T47D (cell line): ENCODE measurements at regions not wholly inside any gene's neighbourhood (a gene's known extent, or its start where the extent isn't known, plus 50 kb on each side); places are given as distances from the start of the nearest gene placed in this dataset.

Experiments
- DNase-seq, 2 experiments: peaks; one replicate each; pipeline versions ENCODE4 v3.0.0 to v3.0.0-alpha.2; 2011 to 2012; ENCODE audit warnings: low read depth in 1 of 2, low spot score in 1 of 2
- JUND ChIP-seq: IDR thresholded peaks from 2 replicates; pipeline ENCODE4 v1.6.1; 2012; ENCODE audit warnings: low read depth
- in situ Hi-C: cut with HindIII; loops from 2 replicates; pipeline ENCODE4 v1.10.0; 2016; ENCODE audit warnings: low sequenced_read_pairs, low pct_unique_long_range_greater_than_20kb

GRCh38 chr4:108405586-108405985, 214.8 kb upstream of the RPL34 start:
- DNase-seq, result no peak
- TF ChIP-seq JUND, result no peak
- in situ Hi-C loops, result no loop called here

GRCh38 chr4:108400309-108400708, 220.1 kb upstream of the RPL34 start:
- TF ChIP-seq JUND, result no peak
- in situ Hi-C loops, result no loop called here
- DNase-seq, result no peak

DNA sequence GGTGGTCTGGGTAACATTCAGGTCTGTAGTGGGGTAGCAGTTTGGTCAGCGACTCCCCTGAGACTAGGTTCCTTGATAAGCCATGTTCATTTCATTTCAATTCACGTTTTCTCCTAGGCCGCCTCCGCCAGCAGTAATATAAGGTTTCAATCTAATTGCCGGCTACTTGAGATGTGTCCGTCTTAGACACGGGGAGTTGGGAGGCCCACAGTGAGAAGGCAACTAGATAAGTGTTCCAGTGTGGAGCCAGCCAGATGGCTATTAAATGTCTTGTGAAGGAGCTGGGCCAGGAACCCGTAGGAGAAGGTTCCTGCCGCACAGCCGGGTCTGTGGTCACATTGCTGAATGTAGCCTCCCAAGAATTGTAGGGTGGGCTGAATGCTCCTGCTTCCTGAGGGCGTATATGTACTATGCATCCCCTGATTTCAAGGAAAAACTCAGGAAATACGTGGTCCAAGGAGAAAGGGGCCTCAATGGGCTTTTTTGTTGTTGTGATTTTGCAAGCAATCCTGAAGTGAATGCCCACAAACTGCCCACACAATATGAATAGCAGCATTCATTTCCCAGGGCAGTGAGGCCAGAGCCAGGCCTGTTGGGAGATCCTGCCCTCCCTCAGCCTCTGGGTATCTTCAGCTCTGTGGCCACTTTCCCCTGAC, 220.6 kb upstream of the RPL34 start:
- in situ Hi-C loops, result no loop called here
- TF ChIP-seq JUND, result no peak
- DNase-seq, result no peak

DNA sequence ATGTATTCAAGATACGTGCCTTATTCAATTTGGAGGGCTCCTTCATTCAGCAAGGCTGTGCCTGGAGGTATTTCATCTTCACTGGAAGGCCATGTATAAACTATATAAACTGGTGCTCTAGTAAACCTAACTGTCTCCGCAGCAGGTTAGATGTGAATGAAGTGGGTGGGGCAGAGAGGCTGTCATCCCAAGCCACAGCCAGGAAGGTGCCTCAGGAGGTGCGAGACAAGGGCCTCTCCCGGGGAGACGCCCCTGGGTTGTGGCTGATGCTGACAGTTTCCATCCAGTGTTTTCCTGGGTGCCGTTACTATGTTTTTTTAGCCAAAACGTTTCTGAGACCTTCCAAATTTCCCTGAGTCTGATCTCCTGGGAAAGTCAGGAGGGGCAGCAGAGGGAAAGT, 221.5 kb upstream of the RPL34 start:
- in situ Hi-C loops, result no loop called here

GRCh38 chr4:108398316-108398715, 222.1 kb upstream of the RPL34 start:
- in situ Hi-C loops, result no loop called here
- DNase-seq, result no peak
- no peak for TF ChIP-seq JUND

More for the DNA sequence above, 221.5 kb upstream of the RPL34 start:
- DNase-seq, result no peak
- TF ChIP-seq JUND, result no peak

GRCh38 chr4:108397850-108398249, 222.5 kb upstream of the RPL34 start:
- in situ Hi-C loops, result no loop called here
- no peak for TF ChIP-seq JUND
- no peak for DNase-seq

DNA sequence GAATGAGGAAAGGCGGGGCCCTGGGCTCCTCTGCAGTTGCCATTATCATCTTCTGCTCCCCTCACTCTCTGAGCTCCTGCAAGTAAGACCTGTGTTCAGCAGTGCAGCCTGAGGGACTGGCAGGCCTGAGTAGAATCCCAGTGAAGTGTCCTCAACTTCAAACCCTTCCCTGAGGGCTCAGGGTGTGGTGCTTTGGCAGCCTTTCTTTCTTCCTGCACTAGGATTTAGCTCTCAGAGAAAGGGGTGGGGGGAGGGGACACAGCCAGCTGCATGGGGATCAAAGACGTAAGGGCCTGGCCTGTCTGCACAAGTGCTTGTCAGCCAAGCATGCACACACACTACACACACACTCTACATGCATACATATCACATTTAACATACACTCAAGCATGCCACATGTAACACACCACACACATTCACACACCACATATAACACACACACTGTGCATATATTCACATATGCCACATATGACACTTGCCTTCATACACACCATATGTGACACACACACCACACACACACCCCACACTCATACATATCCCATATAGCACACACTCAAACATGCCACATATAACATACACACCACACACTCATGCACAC, 223.4 kb upstream of the RPL34 start:
- TF ChIP-seq JUND, result no peak
- in situ Hi-C loops, result no loop called here
- DNase-seq, result no peak

DNA sequence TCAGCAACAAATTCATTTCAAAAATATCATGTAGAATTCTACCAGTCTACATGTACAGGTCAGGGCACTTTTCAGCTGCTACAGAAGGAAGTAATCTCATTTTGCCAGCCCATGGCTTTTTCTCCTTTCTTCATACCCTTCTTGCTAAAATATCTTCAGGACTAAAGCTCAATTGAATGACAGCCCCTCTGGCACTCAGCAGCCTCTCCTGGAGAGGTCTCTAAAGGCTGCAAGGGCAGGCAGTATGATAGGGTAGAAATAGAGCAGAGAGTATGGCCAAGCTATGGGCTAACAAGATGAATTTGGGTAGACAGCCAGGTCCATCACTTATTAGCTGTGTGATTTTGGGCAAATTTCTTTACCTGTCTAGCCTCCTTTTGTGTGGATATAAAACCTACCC, 224.6 kb upstream of the RPL34 start:
- in situ Hi-C loops, result no loop called here
- DNase-seq, result no peak
- no peak for TF ChIP-seq JUND

DNA sequence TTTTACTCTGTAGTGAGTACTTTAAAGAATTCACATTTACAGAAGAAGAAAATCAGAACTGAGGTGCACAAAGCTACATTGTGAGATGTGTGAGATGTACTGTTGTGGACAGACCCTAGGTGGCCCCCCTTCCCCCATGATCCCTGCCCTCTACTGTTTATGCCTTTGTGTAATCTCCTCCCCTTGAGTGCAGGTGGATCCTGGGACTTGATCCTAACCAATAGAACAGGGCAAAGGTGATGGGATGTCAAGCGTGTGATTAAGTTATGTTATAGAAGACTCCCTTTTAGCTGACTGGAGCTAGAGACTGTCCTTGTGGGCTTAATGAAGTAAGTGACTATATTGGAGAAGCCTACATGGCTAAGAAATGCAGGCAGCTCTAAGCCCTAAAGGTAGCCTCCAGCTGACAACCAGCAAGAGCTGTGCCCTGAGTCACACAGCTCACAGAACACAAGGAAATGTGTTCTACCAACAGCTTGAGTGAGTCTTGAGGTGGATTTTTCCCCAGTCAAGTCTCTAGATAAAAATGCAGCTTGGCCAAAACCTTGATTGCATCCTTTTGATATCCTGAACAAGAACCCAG, 225.2 kb upstream of the LEF1 start:
- in situ Hi-C loops, result no loop called here

GRCh38 chr4:108391701-108392455, 223.1 kb upstream of the LEF1 start:
- no peak for DNase-seq
- TF ChIP-seq JUND, result no peak
- in situ Hi-C loops, result no loop called here

More for the DNA sequence above, 225.2 kb upstream of the LEF1 start:
- DNase-seq, result no peak
- no peak for TF ChIP-seq JUND

- TF ChIP-seq JUND, result no peak
- DNase-seq, result no peak
- in situ Hi-C loops, result no loop called here
Measured at GRCh38 chr4:108385076-108385475, 216.3 kb upstream of the LEF1 start.

DNA sequence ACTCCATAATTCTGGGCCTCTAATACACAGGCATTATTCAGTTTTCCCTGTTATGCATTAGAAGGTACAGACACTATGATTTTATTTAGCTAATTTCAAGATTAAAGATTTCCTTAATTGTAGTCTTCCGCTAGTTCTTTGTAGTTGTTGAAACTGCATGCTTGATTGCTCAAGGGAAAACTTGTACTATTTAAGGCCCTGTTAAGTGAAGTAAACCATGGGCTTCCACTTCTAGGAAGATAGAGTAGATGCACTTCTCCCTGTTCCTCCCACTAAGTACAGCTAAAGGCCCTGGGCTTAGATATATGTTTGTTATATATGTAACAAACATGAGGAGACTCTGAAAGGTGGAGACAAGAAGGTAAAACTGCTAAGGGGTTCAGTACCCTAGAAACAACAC, 215.8 kb upstream of the LEF1 start:
- no peak for DNase-seq
- in situ Hi-C loops, result no loop called here
- no peak for TF ChIP-seq JUND

GRCh38 chr4:108383157-108383556, 214.4 kb upstream of the LEF1 start:
- DNase-seq, result no peak
- TF ChIP-seq JUND, result no peak
- in situ Hi-C loops, result no loop called here

DNA sequence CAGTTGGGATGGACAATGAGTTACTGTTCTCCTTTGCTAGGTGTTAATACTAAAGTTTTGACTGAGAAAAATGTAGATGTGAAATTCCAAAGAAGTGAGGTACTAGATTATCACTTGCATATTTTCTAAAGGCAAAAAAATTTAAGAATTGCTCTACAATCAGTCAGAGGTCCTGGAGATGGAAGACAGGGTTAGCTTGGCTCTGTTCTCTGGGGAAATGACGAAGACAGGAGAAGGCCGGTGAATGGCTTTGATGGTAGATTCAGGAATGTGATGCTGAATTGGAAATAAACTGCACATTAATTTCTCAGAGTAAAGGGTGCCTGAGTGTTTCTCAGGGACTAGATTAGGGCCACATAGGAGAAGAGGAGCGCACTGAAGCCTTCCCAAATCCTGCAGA, 214.0 kb upstream of the LEF1 start:
- in situ Hi-C loops, result no loop called here

More for the DNA sequence above, 214.0 kb upstream of the LEF1 start:
- no peak for TF ChIP-seq JUND
- no peak for DNase-seq
